ENCODE measurements at regions not wholly inside any gene's neighbourhood (a gene's known extent, or its start where the extent isn't known, plus 50 kb on each side); places are given as distances from the start of the nearest gene placed in this dataset.

DNA sequence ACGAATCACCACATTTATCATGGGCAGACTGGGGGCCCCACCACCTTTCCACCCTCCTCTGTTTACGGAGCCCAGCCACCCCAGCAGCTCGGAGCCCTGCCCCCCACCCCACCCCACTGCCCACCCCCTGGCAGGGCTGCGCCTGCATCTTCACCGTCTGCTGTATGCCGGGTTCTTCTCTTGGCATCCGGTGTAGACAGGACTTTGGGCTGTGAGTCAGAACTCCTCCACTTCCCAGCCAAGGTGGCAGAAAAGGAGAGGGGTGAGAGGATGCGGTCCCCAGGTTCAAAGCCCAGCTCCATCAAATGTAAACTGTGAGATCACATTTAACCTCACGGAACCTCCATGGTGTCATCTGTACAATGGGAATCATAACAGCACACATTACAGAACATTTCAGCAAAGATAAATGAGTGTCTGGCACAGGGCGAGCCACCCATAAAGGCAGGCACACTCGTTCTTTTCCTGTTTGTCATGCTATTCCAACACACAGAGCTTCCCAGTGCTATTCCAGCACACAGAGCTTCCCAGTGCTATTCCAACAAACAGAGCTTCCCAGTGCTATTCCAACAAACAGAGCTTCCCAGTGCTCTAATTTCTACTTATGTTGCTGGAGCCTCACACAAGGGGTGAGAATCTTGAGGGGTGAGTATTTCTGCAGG, 292.7 kb upstream of the RTL1 start:
- TF ChIP-seq, protein P1, sequence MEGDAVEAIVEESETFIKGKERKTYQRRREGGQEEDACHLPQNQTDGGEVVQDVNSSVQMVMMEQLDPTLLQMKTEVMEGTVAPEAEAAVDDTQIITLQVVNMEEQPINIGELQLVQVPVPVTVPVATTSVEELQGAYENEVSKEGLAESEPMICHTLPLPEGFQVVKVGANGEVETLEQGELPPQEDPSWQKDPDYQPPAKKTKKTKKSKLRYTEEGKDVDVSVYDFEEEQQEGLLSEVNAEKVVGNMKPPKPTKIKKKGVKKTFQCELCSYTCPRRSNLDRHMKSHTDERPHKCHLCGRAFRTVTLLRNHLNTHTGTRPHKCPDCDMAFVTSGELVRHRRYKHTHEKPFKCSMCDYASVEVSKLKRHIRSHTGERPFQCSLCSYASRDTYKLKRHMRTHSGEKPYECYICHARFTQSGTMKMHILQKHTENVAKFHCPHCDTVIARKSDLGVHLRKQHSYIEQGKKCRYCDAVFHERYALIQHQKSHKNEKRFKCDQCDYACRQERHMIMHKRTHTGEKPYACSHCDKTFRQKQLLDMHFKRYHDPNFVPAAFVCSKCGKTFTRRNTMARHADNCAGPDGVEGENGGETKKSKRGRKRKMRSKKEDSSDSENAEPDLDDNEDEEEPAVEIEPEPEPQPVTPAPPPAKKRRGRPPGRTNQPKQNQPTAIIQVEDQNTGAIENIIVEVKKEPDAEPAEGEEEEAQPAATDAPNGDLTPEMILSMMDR (IDR thresholded peaks at IDR 0.05; ENCODE audit: extremely low read depth, missing control alignments) = no peak
- DNase-seq (ENCODE audit: low spot score) = no peak

DNA sequence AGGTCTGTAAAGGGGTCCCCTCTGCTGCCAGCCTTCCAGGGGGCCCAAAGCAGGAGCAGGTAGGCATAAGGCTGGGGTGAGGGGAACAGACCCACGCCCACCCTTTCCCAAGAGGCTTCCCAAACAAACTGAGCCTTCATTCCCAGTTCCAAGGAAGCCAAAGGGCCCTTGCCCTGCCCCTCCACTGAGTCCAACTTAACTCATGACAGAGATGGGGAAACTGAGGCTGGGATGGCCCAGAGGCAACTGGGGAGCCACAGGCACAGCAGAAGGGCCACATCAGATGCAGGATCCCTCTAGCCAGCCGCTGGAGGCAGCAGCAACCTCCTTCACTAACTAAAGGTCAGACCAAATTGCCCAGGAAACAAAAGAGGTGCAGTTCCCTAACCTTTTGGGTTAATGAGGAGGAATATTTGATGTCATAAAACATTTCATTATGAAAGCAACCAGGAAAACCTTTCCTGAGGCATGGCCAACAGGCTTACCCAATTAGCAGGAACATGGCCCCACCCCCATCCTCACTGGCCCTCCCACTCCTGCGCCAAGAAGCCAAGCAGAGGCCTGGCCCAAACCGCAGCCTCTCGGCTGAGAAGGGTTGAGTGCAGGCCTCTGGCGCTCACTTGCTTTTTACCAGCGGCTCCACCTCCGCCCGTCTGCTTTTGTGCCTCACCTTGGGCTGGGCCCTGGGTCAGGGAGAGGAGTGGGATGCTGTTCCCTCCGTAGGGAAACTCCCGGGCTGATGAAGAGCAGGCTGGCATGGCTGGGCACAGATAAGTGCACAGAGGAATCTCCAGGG, 293.5 kb upstream of the RTL1 start:
- TF ChIP-seq, protein P1 (IDR thresholded peaks at IDR 0.05; ENCODE audit: extremely low read depth, missing control alignments) = no peak
- no peak for DNase-seq (ENCODE audit: low spot score)

DNA sequence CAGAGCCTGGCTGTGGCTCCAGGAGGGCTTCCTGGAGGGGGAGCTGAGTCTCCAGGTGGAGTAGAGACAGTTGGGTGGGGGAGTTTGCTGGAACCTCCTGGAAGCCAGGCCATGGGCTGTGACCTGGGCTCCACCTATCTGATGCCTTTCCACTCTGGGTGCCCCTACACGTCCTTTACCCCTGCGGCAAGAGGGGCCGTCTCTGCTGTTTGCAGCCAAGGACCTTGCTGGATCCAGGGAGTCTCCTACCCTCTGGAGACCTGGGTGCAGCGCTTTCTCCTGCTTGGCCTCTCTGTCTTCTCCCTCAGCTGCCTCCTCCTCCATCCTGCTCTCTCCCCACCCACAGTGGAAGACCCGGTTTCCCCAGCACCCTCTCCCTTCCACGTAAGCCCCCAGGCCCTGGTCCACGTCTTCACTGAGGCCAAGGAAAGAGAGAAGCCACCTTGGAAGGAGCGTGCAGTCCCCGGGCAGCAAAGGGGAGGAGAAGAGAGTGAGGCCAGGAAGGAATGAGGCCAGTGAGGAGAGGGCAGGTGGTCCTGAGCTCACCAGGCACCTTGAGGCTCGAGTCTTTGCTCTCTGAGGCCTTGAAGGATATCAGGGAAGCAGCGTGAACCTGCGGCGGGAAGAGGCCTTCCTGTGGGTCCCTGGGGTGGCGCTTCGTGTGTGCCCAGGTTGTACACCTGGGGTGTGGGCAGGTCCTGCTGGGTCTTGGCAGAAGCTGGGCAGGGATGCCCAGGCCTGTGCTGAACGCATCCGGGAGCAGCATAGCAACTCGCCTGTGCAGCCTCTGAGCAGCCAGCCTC, 294.3 kb upstream of the RTL1 start:
- TF ChIP-seq, protein P1 (IDR thresholded peaks at IDR 0.05; ENCODE audit: extremely low read depth, missing control alignments) = no peak
- no peak for DNase-seq (ENCODE audit: low spot score)

DNA sequence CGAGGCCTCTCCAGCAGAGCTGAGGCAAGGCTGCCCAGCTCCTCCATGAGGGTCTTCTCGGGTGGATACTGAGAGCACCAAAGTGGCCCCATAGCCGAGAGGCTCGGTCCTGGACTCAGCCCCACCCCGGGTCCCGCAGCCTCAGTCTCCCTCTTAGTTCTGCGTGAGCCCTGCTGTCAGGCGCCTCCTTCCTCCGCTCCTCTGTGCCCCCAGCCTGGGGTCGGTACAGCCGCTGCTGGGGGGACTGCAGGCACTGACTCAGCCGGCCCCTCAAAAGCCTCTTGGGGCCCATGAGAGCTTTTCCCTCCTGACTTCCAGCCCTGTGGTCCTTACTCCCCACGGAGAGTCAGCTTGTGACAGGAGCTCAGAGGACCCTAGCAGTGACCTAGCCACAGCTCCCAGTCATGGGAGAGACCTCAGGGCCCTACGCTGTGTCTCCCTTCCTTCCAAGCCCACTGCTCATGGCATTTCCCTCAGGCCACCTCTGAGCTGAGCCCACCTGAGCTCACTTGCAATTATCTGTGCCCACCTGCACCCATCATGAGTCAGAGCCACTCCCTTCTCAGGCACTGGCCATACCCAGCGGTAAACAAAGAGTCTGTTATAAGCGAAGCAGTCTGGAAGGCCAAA, 295.0 kb upstream of the RTL1 start:
- TF ChIP-seq, protein P1 (IDR thresholded peaks at IDR 0.05; ENCODE audit: extremely low read depth, missing control alignments) = no peak
- no peak for DNase-seq (ENCODE audit: low spot score)

DNA sequence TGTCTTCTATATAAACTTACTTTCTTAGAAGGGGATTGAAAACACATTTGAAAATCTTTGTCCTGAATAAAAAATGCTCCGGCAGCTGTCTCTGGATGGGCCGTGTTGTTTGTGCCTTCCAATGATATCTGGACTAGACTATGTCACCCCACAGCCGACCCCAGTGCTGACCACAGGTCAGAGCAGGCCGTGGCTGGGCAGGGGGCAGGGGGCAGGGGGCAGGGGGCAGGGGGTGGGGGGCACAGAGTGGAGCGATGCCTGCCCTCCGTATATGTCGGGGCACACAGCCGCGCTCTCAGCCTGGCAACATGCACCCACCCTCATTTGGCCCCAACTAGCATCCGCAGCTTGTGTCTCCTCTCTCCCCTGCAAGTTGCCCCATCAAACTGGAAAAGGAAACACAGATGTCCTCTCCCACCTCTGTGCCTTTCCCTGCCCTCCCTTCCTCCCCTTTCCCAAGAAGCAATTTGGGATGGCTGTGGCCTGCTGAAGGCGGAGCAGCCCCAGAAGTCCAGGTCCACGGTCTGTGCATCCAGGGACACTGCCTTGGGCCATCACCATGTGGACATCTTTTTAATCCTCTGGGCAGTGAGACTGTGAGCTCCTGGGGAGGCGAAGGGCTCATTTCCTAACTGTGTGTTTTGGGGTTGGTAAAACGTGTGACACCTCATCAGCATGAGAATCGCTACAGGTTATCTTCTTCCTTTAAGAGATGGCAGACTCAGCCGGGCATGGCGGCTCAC, 295.7 kb upstream of the RTL1 start:
- TF ChIP-seq, protein P1 (IDR thresholded peaks at IDR 0.05; ENCODE audit: extremely low read depth, missing control alignments) = no peak
- DNase-seq (ENCODE audit: low spot score) = no peak

DNA sequence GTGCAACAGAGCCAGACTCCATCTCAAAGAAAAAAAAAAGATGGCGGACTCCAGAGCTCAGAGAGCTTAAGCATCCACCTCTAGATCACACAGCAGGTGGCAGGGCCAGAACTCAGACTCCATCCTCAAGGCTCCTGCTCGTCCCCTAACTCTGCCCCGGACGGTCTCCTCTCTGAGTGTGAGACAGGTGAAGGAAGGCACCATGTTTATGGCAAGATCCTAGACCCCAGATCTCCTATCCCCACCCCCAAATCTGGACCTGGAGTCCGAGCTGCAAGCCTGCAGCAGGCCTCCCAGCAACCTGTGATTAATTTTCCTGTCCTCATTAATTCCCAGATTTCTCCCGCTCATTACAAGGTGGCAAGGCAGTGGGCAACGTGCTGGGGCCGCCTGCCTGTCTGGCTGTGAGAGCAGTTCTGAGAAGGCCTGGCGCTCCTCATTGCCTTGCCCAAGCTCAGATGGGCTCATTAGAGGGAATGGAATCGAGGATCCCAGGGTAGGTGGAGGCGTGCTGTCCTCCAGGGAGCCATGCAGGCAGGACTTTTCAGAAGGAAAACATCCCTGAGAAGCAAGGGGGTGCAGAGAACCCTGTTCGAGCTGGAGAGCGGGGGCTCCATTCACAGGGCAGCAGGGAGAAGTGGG, 296.6 kb upstream of the RTL1 start:
- TF ChIP-seq, protein P1 (IDR thresholded peaks at IDR 0.05; ENCODE audit: extremely low read depth, missing control alignments) = no peak

More for the DNA sequence above, 296.6 kb upstream of the RTL1 start:
- no peak for DNase-seq (ENCODE audit: low spot score)

Measured in GM20000 (cell line).